ENCODE measurements at regions not wholly inside any gene's neighbourhood (a gene's known extent, or its start where the extent isn't known, plus 50 kb on each side); places are given as distances from the start of the nearest gene placed in this dataset.

GRCh38 chr2:35688309-35688708, 667.3 kb upstream of the CRIM1 start:
- no peaks in the 10 kb centered on the region for H3K79me2 ChIP-seq (ENCODE audit: insufficient read depth, low read length)
- no peaks in the 10 kb centered on the region for H3K36me3 ChIP-seq (ENCODE audit: low read length)
- H3K9me2 ChIP-seq (replicated peaks; ENCODE audit: insufficient read depth, low read length) = no peaks in the 10 kb centered on the region
- H4K20me1 ChIP-seq (ENCODE audit: low read depth, low read length) = no peaks in the 10 kb centered on the region
- no peak overlapping the region for H3K4me2 ChIP-seq (ENCODE audit: low read depth, low read length, poor library complexity, severe bottlenecking)
- no peak overlapping the region for H3K4me3 ChIP-seq (ENCODE audit: insufficient read depth, low read length, poor library complexity, severe bottlenecking)
- no peak overlapping the region for H2AFZ ChIP-seq (ENCODE audit: low read depth, low read length, severe bottlenecking)
- H3K9ac ChIP-seq (ENCODE audit: low read length) = no peak overlapping the region
- H3F3A ChIP-seq (ENCODE audit: insufficient read depth) = no peaks in the 10 kb centered on the region
- TF ChIP-seq, protein P1, sequence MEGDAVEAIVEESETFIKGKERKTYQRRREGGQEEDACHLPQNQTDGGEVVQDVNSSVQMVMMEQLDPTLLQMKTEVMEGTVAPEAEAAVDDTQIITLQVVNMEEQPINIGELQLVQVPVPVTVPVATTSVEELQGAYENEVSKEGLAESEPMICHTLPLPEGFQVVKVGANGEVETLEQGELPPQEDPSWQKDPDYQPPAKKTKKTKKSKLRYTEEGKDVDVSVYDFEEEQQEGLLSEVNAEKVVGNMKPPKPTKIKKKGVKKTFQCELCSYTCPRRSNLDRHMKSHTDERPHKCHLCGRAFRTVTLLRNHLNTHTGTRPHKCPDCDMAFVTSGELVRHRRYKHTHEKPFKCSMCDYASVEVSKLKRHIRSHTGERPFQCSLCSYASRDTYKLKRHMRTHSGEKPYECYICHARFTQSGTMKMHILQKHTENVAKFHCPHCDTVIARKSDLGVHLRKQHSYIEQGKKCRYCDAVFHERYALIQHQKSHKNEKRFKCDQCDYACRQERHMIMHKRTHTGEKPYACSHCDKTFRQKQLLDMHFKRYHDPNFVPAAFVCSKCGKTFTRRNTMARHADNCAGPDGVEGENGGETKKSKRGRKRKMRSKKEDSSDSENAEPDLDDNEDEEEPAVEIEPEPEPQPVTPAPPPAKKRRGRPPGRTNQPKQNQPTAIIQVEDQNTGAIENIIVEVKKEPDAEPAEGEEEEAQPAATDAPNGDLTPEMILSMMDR (IDR thresholded peaks at IDR 0.05; ENCODE audit: insufficient read depth, low read length, poor library complexity, severe bottlenecking) = no peak
- no peak for TF ChIP-seq EZH2phosphoT487 (conservative IDR thresholded peaks at IDR 0.05; ENCODE audit: low read length)
- H3K27ac ChIP-seq (ENCODE audit: low read depth, low read length) = no peak overlapping the region
- H3K27me3 ChIP-seq (ENCODE audit: low read length) = no peaks in the 10 kb centered on the region
- no peaks in the 10 kb centered on the region for H3K9me3 ChIP-seq (ENCODE audit: insufficient read depth, low read length)

DNA sequence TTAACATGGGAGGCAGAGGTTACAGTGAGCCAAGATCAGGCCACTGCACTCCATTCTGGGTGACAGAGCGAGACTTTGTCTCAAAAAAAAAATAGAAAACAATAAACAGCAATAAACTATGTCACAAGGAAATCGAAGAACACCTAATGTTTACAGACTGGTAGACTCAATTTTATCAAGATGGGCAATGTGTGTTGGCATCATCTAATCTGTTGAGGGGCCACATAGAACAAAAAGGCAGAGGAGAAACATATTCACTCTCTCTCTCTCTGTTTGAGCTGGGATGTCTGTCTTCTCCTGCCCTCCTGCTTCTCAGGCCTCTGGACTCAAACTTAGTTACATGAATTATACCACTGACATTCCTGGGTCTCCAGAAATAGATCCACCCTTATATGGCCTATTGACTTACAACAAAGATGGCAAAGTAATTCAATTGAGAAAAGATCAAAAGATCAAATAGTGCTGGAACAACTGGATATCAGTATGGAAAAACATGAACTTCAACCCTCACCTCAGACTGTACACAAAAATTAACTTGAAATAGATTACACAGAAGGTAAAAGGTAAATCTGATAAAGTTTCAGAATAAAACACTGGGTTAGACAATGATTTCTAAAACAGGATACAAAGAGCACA, 703.8 kb upstream of the CRIM1 start:
- no peaks in the 10 kb centered on the region for H3K9me3 ChIP-seq (ENCODE audit: insufficient read depth, low read length)
- no peaks in the 10 kb centered on the region for H3K36me3 ChIP-seq (ENCODE audit: low read length)
- no peak overlapping the region for H3K27ac ChIP-seq (ENCODE audit: low read depth, low read length)

DNA sequence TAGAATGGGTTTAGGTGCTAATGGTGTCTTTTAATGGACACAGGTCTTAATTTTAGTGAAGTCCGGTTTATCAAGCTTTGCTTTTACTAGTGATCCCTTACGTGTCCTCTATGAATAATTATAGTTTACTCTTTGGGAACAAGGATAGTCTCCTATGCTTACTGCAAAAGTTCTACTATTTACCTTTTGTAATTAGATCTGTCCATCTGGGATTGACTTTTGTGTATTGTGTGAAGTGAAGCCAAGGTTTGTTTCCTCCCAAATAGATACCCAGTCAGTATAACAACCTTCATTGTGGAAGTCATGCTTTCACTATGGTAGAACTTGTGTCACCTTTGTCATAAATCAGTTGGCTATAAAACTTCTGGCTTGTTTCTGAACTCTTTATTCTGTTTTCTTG, 740.9 kb upstream of the CRIM1 start:
- no peak overlapping the region for H3K4me3 ChIP-seq (ENCODE audit: insufficient read depth, low read length, poor library complexity, severe bottlenecking)
- no peak overlapping the region for H3K27ac ChIP-seq (ENCODE audit: low read depth, low read length)
- no peaks in the 10 kb centered on the region for H3K27me3 ChIP-seq (ENCODE audit: low read length)
- no peaks in the 10 kb centered on the region for H3K9me3 ChIP-seq (ENCODE audit: insufficient read depth, low read length)
- no peaks in the 10 kb centered on the region for H3K36me3 ChIP-seq (ENCODE audit: low read length)
- no peaks in the 10 kb centered on the region; the same call in 1 of the 2 replicates for H3K9me2 ChIP-seq (replicated peaks; ENCODE audit: insufficient read depth, low read length)
- no peaks in the 10 kb centered on the region for H3K79me2 ChIP-seq (ENCODE audit: insufficient read depth, low read length)
- H3K4me2 ChIP-seq (ENCODE audit: low read depth, low read length, poor library complexity, severe bottlenecking) = no peak overlapping the region
- no peak overlapping the region for H3K9ac ChIP-seq (ENCODE audit: low read length)
- no peaks in the 10 kb centered on the region for H4K20me1 ChIP-seq (ENCODE audit: low read depth, low read length)
- H2AFZ ChIP-seq (ENCODE audit: low read depth, low read length, severe bottlenecking) = no peak overlapping the region
- H3F3A ChIP-seq (ENCODE audit: insufficient read depth) = no peaks in the 10 kb centered on the region
- TF ChIP-seq EZH2phosphoT487 (conservative IDR thresholded peaks at IDR 0.05; ENCODE audit: low read length) = no peak
- TF ChIP-seq, protein P1 (IDR thresholded peaks at IDR 0.05; ENCODE audit: insufficient read depth, low read length, poor library complexity, severe bottlenecking) = no peak

More for the DNA sequence above, 703.8 kb upstream of the CRIM1 start:
- Histone ChIP-seq H3K27me3 (ENCODE audit: low read length) (no peaks in the 10 kb centered on the region), H3F3A (ENCODE audit: insufficient read depth) (no peaks in the 10 kb centered on the region), H3K79me2 (ENCODE audit: insufficient read depth, low read length) (no peaks in the 10 kb centered on the region), H4K20me1 (ENCODE audit: low read depth, low read length) (no peaks in the 10 kb centered on the region), H2AFZ (ENCODE audit: low read depth, low read length, severe bottlenecking) (no peak overlapping the region), H3K9me2 (replicated peaks; ENCODE audit: insufficient read depth, low read length) (no peaks in the 10 kb centered on the region), H3K9ac (ENCODE audit: low read length) (no peak overlapping the region), H3K4me3 (ENCODE audit: insufficient read depth, low read length, poor library complexity, severe bottlenecking) (no peak overlapping the region), H3K4me2 (ENCODE audit: low read depth, low read length, poor library complexity, severe bottlenecking) (no peak overlapping the region)
- TF ChIP-seq, protein P1 (IDR thresholded peaks at IDR 0.05; ENCODE audit: insufficient read depth, low read length, poor library complexity, severe bottlenecking) = no peak
- no peak for TF ChIP-seq EZH2phosphoT487 (conservative IDR thresholded peaks at IDR 0.05; ENCODE audit: low read length)

All from SU-DHL-6 (cell line).